AG04449 (cell line): ENCODE measurements at regions not wholly inside any gene's neighbourhood (a gene's known extent, or its start where the extent isn't known, plus 50 kb on each side); places are given as distances from the start of the nearest gene placed in this dataset.

Experiments
- CTCF ChIA-PET: fragments of 350-600 bp; formaldehyde crosslinking; extraction: SDS; loops from one replicate; lab custom pipeline; 2021; ENCODE audit warnings: antibody characterized with exemption; lab: Yijun Ruan, JAX
- POLR2A ChIA-PET: fragments of 400-600, 350-600 bp; formaldehyde crosslinking; extraction: SDS; loops from one replicate; lab custom pipeline; 2020; ENCODE audit warnings: antibody characterized with exemption, inconsistent platforms; lab: Yijun Ruan, JAX
- DNase-seq: peaks from one replicate; pipeline ENCODE4 v3.0.0-alpha.2; 2010; ENCODE audit warnings: low read depth, low spot score
- H3K4me3 ChIP-seq: 2 replicates; pipeline ENCODE4 v1.5.1; 2011; ENCODE audit warnings: low read depth, mild to moderate bottlenecking, control low read depth, low read length
- TF ChIP-seq, protein P1 (sequence below): IDR thresholded peaks from one replicate; pipeline ENCODE4 v1.5.1; 2011; ENCODE audit warnings: mild to moderate bottlenecking, moderate library complexity, low read length, control low read depth, inconsistent platforms; ENCODE audit not compliant: insufficient read depth; ENCODE audit errors: missing control alignments

GRCh38 chrX:98357146-98357545 is 1473.4 kb downstream of the RPA4 start:
- no peak for DNase-seq
- POLR2A ChIA-PET: no interaction called here
- no peak overlapping the region for H3K4me3 ChIP-seq
- CTCF ChIA-PET: no interaction called here
- TF ChIP-seq, protein P1, sequence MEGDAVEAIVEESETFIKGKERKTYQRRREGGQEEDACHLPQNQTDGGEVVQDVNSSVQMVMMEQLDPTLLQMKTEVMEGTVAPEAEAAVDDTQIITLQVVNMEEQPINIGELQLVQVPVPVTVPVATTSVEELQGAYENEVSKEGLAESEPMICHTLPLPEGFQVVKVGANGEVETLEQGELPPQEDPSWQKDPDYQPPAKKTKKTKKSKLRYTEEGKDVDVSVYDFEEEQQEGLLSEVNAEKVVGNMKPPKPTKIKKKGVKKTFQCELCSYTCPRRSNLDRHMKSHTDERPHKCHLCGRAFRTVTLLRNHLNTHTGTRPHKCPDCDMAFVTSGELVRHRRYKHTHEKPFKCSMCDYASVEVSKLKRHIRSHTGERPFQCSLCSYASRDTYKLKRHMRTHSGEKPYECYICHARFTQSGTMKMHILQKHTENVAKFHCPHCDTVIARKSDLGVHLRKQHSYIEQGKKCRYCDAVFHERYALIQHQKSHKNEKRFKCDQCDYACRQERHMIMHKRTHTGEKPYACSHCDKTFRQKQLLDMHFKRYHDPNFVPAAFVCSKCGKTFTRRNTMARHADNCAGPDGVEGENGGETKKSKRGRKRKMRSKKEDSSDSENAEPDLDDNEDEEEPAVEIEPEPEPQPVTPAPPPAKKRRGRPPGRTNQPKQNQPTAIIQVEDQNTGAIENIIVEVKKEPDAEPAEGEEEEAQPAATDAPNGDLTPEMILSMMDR: no peak

GRCh38 chrX:98362630-98363029 is 1478.9 kb downstream of the RPA4 start:
- no peak for DNase-seq
- H3K4me3 ChIP-seq: no peak overlapping the region
- ChIA-PET POLR2A (no interaction called here), CTCF (no interaction called here)
- TF ChIP-seq, protein P1: no peak

DNA sequence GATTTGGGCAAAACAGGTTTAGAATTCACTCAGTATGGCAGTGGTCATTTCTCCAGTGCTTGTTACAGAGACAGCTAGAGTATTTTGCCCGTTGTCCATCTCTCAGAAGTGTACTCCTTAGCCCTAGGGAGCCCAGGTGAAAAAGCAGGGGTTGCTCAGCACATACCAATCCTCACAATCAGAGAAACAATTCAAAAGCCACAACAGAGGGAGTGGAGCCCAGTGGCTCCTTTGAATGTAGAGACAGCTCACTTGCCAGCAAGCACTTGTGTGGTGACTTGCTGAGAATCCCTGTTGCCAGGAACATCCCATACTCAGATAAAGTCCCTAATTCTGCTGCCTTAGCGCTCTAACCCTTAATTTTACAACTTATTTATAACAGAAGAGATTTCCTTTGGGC is 1488.3 kb downstream of the RPA4 start:
- CTCF ChIA-PET: no interaction called here
- H3K4me3 ChIP-seq: no peak overlapping the region
- POLR2A ChIA-PET: no interaction called here
- TF ChIP-seq, protein P1: no peak
- no peak for DNase-seq

DNA sequence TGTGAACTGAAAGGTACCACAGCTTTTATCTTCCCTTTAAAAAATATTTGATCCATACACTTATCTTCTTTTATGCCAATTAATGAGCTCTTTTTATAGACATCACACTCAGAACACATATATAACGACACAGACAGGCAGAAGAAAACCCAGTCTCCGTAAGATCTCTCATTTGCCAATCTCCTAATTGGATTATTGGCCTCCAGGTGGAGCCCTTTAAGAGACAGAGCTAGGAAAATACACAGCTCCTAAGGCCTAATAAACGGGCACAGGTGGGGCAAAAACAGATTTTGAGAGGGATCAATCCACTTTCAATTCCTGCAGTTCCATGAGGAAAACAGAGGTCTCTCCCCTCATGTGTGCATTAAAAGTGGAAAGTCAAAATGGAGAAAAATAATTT is 1495.4 kb downstream of the RPA4 start:
- DNase-seq: no peak
- no peak overlapping the region for H3K4me3 ChIP-seq
- ChIA-PET CTCF (no interaction called here), POLR2A (no interaction called here)
- TF ChIP-seq, protein P1: no peak

- TF ChIP-seq, protein P1: no peak
- DNase-seq: no peak
- no peak overlapping the region for H3K4me3 ChIP-seq
- ChIA-PET CTCF (no interaction called here), POLR2A (no interaction called here)
Measured at GRCh38 chrX:98380106-98380505, 1496.4 kb downstream of the RPA4 start.

DNA sequence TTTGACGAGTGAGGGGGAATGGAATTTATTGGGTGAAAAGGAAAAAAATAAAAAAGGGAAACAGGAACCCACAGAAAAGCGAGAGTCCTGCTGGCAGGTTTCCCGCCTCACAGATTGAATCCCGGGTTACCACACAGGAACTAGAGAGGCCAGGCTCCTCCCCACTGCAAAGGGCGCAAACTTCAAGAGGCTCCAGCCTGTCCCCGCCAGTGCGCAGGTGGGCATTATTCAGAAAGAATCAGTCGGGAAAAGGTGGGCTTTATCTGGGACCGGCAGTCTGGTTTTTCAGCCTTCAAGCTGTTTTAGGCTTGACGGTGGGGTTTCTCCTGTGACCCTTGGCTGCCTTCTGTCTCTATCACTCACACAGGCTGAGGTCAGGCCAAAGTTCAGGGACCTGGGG is 1496.8 kb downstream of the RPA4 start:
- TF ChIP-seq, protein P1: no peak
- ChIA-PET POLR2A (no interaction called here), CTCF (no interaction called here)
- no peak overlapping the region for H3K4me3 ChIP-seq
- no peak for DNase-seq

DNA sequence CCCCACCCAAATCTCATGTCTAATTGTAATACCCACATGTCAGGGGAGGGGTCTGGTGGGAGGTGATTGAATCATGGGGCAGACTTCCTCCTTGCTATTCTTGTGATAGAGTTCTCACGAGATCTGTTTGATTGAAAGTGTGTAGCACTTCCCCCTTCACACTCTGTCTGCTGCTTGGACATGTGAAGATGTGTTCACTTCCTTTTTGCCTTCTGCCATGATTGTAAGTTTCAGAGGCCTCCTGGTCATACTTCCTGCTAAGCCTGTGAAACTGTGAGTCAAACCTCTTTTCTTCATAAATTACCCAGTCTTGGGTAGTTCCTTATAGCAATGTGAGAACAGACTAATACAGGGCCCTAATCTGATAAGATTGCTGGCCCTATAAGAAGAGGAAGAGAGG is 1514.8 kb downstream of the RPA4 start:
- ChIA-PET POLR2A (no interaction called here), CTCF (no interaction called here)
- DNase-seq: no peak
- TF ChIP-seq, protein P1: no peak
- no peak overlapping the region for H3K4me3 ChIP-seq
